ENCODE measurements at regions not wholly inside any gene's neighbourhood (a gene's known extent, or its start where the extent isn't known, plus 50 kb on each side); places are given as distances from the start of the nearest gene placed in this dataset.

GRCh38 chr2:239811111-239811781 lies 213.9 kb downstream of the NDUFA10 start:
- peaks cover 11% of the 10 kb centered on the region for H3K27me3 Mint-ChIP-seq (ENCODE audit: insufficient read depth)
- DNase-seq, result no peak

GRCh38 chr2:239809391-239809790 lies 215.8 kb downstream of the NDUFA10 start:
- Mint-ChIP-seq H3K9me3 (peaks cover 73% of the 10 kb centered on the region), H3K4me3 (no peak overlapping the region), H3K27me3 (ENCODE audit: insufficient read depth) (peaks cover 9% of the 10 kb centered on the region; the same call in 1 of the 2 replicates), H3K4me1 (ENCODE audit: low read depth) (no peaks in the 10 kb centered on the region), H3K27ac (no peak overlapping the region), H3K36me3 (ENCODE audit: low read depth) (peaks cover 9% of the 10 kb centered on the region)
- DNase-seq, result no peak
- no peak for TF ChIP-seq CTCF (IDR thresholded peaks at IDR 0.05)

More at GRCh38 chr2:239811111-239811781, 213.9 kb downstream of the NDUFA10 start:
- peaks cover 5% of the 10 kb centered on the region; the same call in 1 of the 2 replicates for H3K36me3 Mint-ChIP-seq (ENCODE audit: low read depth)
- no peak overlapping the region for H3K4me3 Mint-ChIP-seq
- no peak for TF ChIP-seq CTCF (IDR thresholded peaks at IDR 0.05)
- H3K27ac Mint-ChIP-seq, result no peak overlapping the region
- peaks cover 76% of the 10 kb centered on the region for H3K9me3 Mint-ChIP-seq
- no peaks in the 10 kb centered on the region for H3K4me1 Mint-ChIP-seq (ENCODE audit: low read depth)

GRCh38 chr2:239807568-239807967 lies 217.6 kb downstream of the NDUFA10 start:
- TF ChIP-seq CTCF (IDR thresholded peaks at IDR 0.05), result no peak
- Mint-ChIP-seq H3K4me1 (ENCODE audit: low read depth) (no peaks in the 10 kb centered on the region), H3K9me3 (peaks cover 66% of the 10 kb centered on the region), H3K27ac (no peak overlapping the region), H3K36me3 (ENCODE audit: low read depth) (peaks cover 9% of the 10 kb centered on the region), H3K27me3 (ENCODE audit: insufficient read depth) (peaks cover 11% of the 10 kb centered on the region), H3K4me3 (no peak overlapping the region)
- DNase-seq, result no peak

- Mint-ChIP-seq H3K4me3 (no peak overlapping the region), H3K36me3 (ENCODE audit: low read depth) (peaks cover 14% of the 10 kb centered on the region), H3K27ac (no peak overlapping the region), H3K27me3 (ENCODE audit: insufficient read depth) (peaks cover 14% of the 10 kb centered on the region), H3K4me1 (ENCODE audit: low read depth) (no peaks in the 10 kb centered on the region), H3K9me3 (peaks cover 65% of the 10 kb centered on the region)
- TF ChIP-seq CTCF (IDR thresholded peaks at IDR 0.05), result no peak
- DNase-seq, result no peak
These were observed 218.2 kb downstream of the NDUFA10 start for GRCh38 chr2:239806758-239807434.

GRCh38 chr2:239806276-239806675 lies 218.9 kb downstream of the NDUFA10 start:
- peaks cover 16% of the 10 kb centered on the region for H3K27me3 Mint-ChIP-seq (ENCODE audit: insufficient read depth)
- no peaks in the 10 kb centered on the region for H3K4me1 Mint-ChIP-seq (ENCODE audit: low read depth)
- peaks cover 17% of the 10 kb centered on the region for H3K36me3 Mint-ChIP-seq (ENCODE audit: low read depth)
- H3K4me3 Mint-ChIP-seq, result no peak overlapping the region
- peaks cover 64% of the 10 kb centered on the region for H3K9me3 Mint-ChIP-seq
- H3K27ac Mint-ChIP-seq, result no peak overlapping the region
- no peak for TF ChIP-seq CTCF (IDR thresholded peaks at IDR 0.05)
- no peak for DNase-seq

Data from HFFc6 (cell line).